ENCODE measurements at regions not wholly inside any gene's neighbourhood (a gene's known extent, or its start where the extent isn't known, plus 50 kb on each side); places are given as distances from the start of the nearest gene placed in this dataset.

- TF ChIP-seq ATF2 (IDR thresholded peaks at IDR 0.05; ENCODE audit: low read length), result no peak
- no peak for TF ChIP-seq RAD51 (IDR thresholded peaks at IDR 0.05)
- TF ChIP-seq FOXM1 (IDR thresholded peaks at IDR 0.05; ENCODE audit: low read depth, low read length), result no peak
- TF ChIP-seq SUZ12 (IDR thresholded peaks at IDR 0.05; ENCODE audit: unreplicated experiment), result no peak
- TF ChIP-seq JUNB (IDR thresholded peaks at IDR 0.05), result no peak
- no peak for TF ChIP-seq MYB (IDR thresholded peaks at IDR 0.05; ENCODE audit: borderline replicate concordance, low read depth, low read length)
Measured at GRCh38 chr18:21928925-21929324, 188.3 kb downstream of the MIB1 start (continued).

- Histone ChIP-seq H2AFZ (ENCODE audit: control insufficient read depth, low read depth, low read length) (no peak overlapping the region), H3K4me2 (ENCODE audit: control insufficient read depth, insufficient read depth) (no peak overlapping the region), H3K27ac (ENCODE audit: control insufficient read depth, insufficient read depth) (no peak overlapping the region), H4K20me1 (ENCODE audit: control insufficient read depth, insufficient read depth) (no peaks in the 10 kb centered on the region), H3K79me2 (ENCODE audit: control insufficient read depth, insufficient read depth, low read length) (no peaks in the 10 kb centered on the region), H3K36me3 (ENCODE audit: control insufficient read depth in 2 of 2, insufficient read depth in 2 of 2, low read length in 1 of 2) (no peaks in the 10 kb centered on the region), H3K4me3 (no peak overlapping the region), H3K27me3 (replicated peaks in 1 of 2; ENCODE audit: control insufficient read depth in 2 of 2, insufficient read depth in 2 of 2, low read length in 1 of 2) (no peaks in the 10 kb centered on the region), H3K9ac (ENCODE audit: control insufficient read depth, insufficient read depth, low read length) (no peak overlapping the region), H3K4me1 (ENCODE audit: control insufficient read depth, insufficient read depth, low read length) (no peaks in the 10 kb centered on the region), H3K9me3 (replicated peaks; ENCODE audit: control insufficient read depth, insufficient read depth, low read length) (no peaks in the 10 kb centered on the region)
- ChIA-PET POLR2A (no interaction called here), SMC1A (ENCODE audit: uncharacterized antibody, unreplicated experiment) (no interaction called here), RAD21 (ENCODE audit: unreplicated experiment) (no interaction called here), CTCF (interaction anchor here (0.6 kb wide), 1 partner anchor 638 kb away, joined by 3 read pairs; no protein-coding TSS in a partner anchor)
- no TSS peak for BruUV-seq (replicated peaks)
- intact Hi-C loops (cut with micrococcal nuclease; ENCODE audit: unreplicated experiment) (no loop called here), in situ Hi-C loops (cut with MboI) (no loop called here)
- no peak for FAIRE-seq
- DNase-seq (ENCODE audit: low read depth, low spot score), result no peak
- 63% methylated on average over 6 of the region's 6 CpGs for WGBS (ENCODE audit: insufficient coverage, insufficient replicate concordance, low lambda C conversion rate, missing lambda C conversion rate)
- ATAC-seq, result no peak
- TF ChIP-seq E4F1 (IDR thresholded peaks at IDR 0.05; ENCODE audit: borderline replicate concordance, partially characterized antibody) (no peak), SUZ12 (IDR thresholded peaks at IDR 0.05; ENCODE audit: unreplicated experiment) (no peak), HDGF (IDR thresholded peaks at IDR 0.05) (no peak), RELB (IDR thresholded peaks at IDR 0.05; ENCODE audit: low read depth) (no peak), TCF3 (IDR thresholded peaks at IDR 0.05; ENCODE audit: borderline replicate concordance, insufficient read depth, low read depth, low read length) (no peak), BCL11A (IDR thresholded peaks at IDR 0.05; ENCODE audit: low read depth, low read length) (no peak), CHD2 (IDR thresholded peaks at IDR 0.05; ENCODE audit: borderline replicate concordance, low read depth, low read length) (no peak), ZBTB4 (CRISPR knock-in tag; IDR thresholded peaks at IDR 0.05) (no peak), RELA (IDR thresholded peaks at IDR 0.05; ENCODE audit: borderline replicate concordance, partially characterized antibody) (no peak), KAT2A (conservative IDR thresholded peaks at IDR 0.05; ENCODE audit: control insufficient read depth, low read depth, low read length) (no peak), CEBPB (IDR thresholded peaks at IDR 0.05; ENCODE audit: borderline replicate concordance in 1 of 2, low read depth in 2 of 2, low read length in 2 of 2) (no peak)
Measured at GRCh38 chr18:21930177-21930576, 189.6 kb downstream of the MIB1 start.
